Gastroesophageal sphincter (tissue), 4 donors: ENCODE measurements at regions not wholly inside any gene's neighbourhood (a gene's known extent, or its start where the extent isn't known, plus 50 kb on each side); places are given as distances from the start of the nearest gene placed in this dataset.

Experiments used
- ATAC-seq: fragments of 150-250 bp; one replicate; pipeline ENCODE4 v1.9.1; 2016; ENCODE audit warnings: mild to moderate bottlenecking, moderate library complexity
- H3K27ac ChIP-seq, 4 donors: fragments of 200-600 bp; sonication (generic) in 3 of 4; 1 replicate in 3 of 4; 2 replicates in 1 of 4; pipeline ENCODE4 v1.5.1; 2016 to 2019
- H3K27me3 ChIP-seq: fragments of 200-600 bp; sonication (generic); one replicate; pipeline ENCODE4 v1.5.1; 2019
- H3K36me3 ChIP-seq, 2 donors: fragments of 200-600 bp; sonication (generic); one replicate each; pipeline ENCODE4 v1.5.1; 2019; ENCODE audit warnings: control low read depth in 1 of 2
- H3K4me1 ChIP-seq, 3 donors: fragments of 200-600 bp; sonication (generic); 1 replicate in 2 of 3; 2 replicates in 1 of 3; pipeline ENCODE4 v1.5.1; 2016 to 2019; ENCODE audit warnings: control low read depth in 2 of 3
- H3K4me3 ChIP-seq, 2 donors: fragments of 200-600 bp; sonication (generic); one replicate each; pipeline ENCODE4 v1.5.1; 2019; ENCODE audit warnings: mild to moderate bottlenecking in 1 of 2, moderate library complexity in 1 of 2
- H3K9me3 ChIP-seq, 3 donors: fragments of 200-600 bp; sonication (generic); one replicate each; pipeline ENCODE4 v1.5.1; 2017 to 2019; ENCODE audit warnings: control low read depth in 2 of 3
- CTCF ChIP-seq, 4 experiments: fragments of 200-600 bp in 2 of 4; fragments of 450-650 bp in 2 of 4; sonication (generic) in 1 of 4; IDR thresholded peaks; one replicate each; pipeline ENCODE4 v1.5.1; 2017 to 2019; ENCODE audit warnings: antibody characterized with exemption in 4 of 4, mild to moderate bottlenecking in 2 of 4, moderate library complexity in 2 of 4
- EP300 ChIP-seq: sonication (generic); formaldehyde crosslinking; IDR thresholded peaks from one replicate; pipeline ENCODE4 v1.6.1; 2017; ENCODE audit warnings: antibody characterized with exemption, mild to moderate bottlenecking
- POLR2A ChIP-seq, 2 donors: fragments of 450-650 bp; IDR thresholded peaks; one replicate each; pipeline ENCODE4 v1.6.1; 2017; ENCODE audit warnings: antibody characterized with exemption in 2 of 2, mild to moderate bottlenecking in 2 of 2, moderate library complexity in 1 of 2
- POLR2AphosphoS5 ChIP-seq: sonication (generic); formaldehyde crosslinking; IDR thresholded peaks from one replicate; pipeline ENCODE4 v1.6.1; 2017; ENCODE audit warnings: antibody characterized with exemption
- WGBS, 2 donors: methylation state at CpG; one replicate each; pipeline ENCODE4 v1.1.5; 2018; ENCODE audit warnings: low coverage in 1 of 2; 5-methylcytosine and 5-hydroxymethylcytosine counted together

DNA sequence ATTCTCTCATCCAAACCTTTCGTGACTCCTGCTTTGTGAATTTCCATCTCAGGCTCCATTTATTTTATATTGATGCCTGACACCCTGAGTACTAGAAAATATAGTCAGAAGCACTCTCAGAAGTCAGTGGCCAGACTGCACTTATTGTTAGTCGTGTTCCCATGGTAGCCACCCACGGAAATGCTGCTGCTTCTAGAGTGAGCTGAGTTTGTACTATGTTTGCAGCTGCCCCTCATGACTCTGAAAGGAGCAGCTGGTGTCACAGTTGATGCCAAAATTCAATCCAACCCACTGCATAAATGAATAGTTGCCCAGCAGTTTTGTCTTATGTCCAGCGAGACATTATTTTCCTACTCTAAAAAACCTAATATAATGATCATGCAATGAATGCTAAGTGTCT lies 265.2 kb upstream of the SPHKAP start:
- Histone ChIP-seq H3K27ac (no peak overlapping the region), H3K9me3 (peaks cover 0 to 6% (median 0%) of the 10 kb centered on the region in 3 donors), H3K27me3 (no peaks in the 10 kb centered on the region), H3K4me1 (no peaks in the 10 kb centered on the region), H3K36me3 (no peaks in the 10 kb centered on the region), H3K4me3 (no peak overlapping the region)
- no peak for ATAC-seq
- TF ChIP-seq EP300 (no peak), POLR2AphosphoS5 (no peak), POLR2A (IDR thresholded peaks at IDR 0.05) (no peak), CTCF (IDR thresholded peaks at IDR 0.05) (no peak)
- WGBS, 2 donors, result 43 to 61% methylated on average over 2 to 4 of the region's 4 CpGs

DNA sequence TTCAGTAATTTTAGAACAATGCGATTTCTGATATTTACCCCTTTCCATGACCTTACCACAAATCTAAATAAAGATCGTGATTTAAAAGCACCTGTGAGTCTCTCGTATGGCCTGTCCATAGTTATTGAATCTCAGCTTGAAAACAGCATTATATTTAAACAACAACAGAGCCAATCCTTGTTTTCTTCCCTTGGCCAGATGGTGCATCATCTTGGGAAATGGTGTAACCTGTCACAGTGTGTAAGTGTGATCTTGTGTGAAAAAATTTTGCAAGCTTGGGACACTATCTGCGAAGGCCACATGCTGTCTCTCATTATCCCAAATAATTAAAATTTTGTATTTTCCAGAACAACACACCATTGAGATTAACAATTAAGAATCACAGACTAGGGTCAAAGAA lies 262.7 kb upstream of the SPHKAP start:
- 84 to 87% methylated on average over 4 of the region's 4 CpGs for WGBS, 2 donors
- Histone ChIP-seq H3K27ac (no peak overlapping the region), H3K36me3 (no peaks in the 10 kb centered on the region), H3K27me3 (no peaks in the 10 kb centered on the region), H3K9me3 (peaks cover 0 to 6% (median 0%) of the 10 kb centered on the region in 3 donors), H3K4me3 (no peak overlapping the region), H3K4me1 (no peaks in the 10 kb centered on the region)
- TF ChIP-seq POLR2AphosphoS5 (no peak), POLR2A (IDR thresholded peaks at IDR 0.05) (no peak), EP300 (no peak), CTCF (IDR thresholded peaks at IDR 0.05) (no peak)
- ATAC-seq, result no peak

DNA sequence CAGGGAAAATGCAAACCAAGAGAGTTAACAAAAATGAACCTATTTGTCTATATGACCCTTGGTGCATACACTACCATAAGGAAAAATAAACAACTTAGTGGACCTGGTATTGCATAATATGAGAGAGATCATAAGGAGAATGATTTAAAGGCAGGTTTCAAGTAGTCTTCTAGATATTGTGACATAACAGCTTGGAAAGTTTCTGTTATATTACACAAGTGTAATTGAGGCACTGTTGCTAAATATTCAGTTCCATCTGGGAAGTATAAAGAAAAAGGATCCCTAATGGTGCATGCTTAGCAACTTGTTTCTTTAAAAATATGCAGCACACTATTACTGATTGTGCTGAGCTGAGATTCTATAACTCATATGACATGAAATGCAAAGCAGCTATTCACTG lies 252.2 kb upstream of the SPHKAP start:
- Histone ChIP-seq H3K27me3 (no peaks in the 10 kb centered on the region), H3K9me3 (no peaks in the 10 kb centered on the region), H3K27ac (no peak overlapping the region), H3K4me1 (no peaks in the 10 kb centered on the region), H3K4me3 (no peak overlapping the region), H3K36me3 (no peaks in the 10 kb centered on the region)
- no peak for ATAC-seq
- TF ChIP-seq EP300 (no peak), CTCF (IDR thresholded peaks at IDR 0.05) (no peak), POLR2A (IDR thresholded peaks at IDR 0.05) (no peak), POLR2AphosphoS5 (no peak)

DNA sequence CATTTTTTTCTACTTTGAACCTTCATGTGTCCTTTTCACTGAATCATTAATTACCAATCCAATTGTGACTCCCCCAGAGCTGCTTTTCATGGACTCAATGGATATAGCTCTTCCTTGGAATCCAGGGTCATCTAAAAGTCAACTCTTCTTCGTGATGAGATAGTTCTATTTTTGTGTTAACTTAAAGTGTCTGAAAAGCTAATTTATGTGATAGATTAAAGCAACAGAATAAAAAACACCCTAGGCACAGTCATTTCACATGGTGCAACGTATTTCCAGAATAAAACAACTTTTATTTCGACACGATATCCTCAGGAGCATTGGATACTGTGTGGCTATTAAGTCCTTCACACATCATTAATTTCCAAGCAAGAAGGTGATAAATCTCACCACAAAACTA lies 250.6 kb upstream of the SPHKAP start:
- Histone ChIP-seq H3K4me1 (no peaks in the 10 kb centered on the region), H3K27ac (no peak overlapping the region), H3K27me3 (no peaks in the 10 kb centered on the region), H3K9me3 (peaks cover 0 to 13% (median 0%) of the 10 kb centered on the region in 3 donors), H3K4me3 (no peak overlapping the region), H3K36me3 (no peaks in the 10 kb centered on the region)
- no peak for ATAC-seq
- 19 to 53% methylated on average over 4 of the region's 4 CpGs for WGBS, 2 donors
- TF ChIP-seq CTCF (IDR thresholded peaks at IDR 0.05) (no peak), POLR2A (IDR thresholded peaks at IDR 0.05) (no peak), POLR2AphosphoS5 (no peak), EP300 (no peak)

DNA sequence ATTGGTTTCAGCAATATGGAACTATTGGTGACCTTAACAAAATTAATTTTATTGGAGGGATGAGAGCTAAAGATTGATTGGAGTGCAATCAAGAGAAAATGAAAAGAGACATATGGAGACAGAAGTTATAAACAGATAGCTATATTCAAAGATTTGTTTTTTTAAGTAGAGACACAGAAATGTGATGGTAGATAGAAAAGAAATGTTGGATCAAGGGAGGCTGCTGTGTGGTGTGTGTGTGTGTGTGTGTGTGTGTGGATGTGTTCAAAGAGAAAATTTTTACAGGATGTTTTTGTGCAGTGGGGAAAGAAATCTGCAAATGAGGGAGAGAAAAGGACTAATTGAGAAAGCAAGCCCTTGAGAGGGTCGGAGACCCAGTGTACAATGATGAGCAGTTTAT lies 249.5 kb upstream of the SPHKAP start:
- no peaks in the 10 kb centered on the region for H3K36me3 ChIP-seq
- no peak overlapping the region for H3K4me3 ChIP-seq
- H3K27ac ChIP-seq, result no peak overlapping the region
- H3K27me3 ChIP-seq, result no peaks in the 10 kb centered on the region
- ATAC-seq, result no peak
- H3K9me3 ChIP-seq, result peaks cover 0 to 22% (median 0%) of the 10 kb centered on the region in 3 donors
- no peaks in the 10 kb centered on the region for H3K4me1 ChIP-seq
- WGBS, 2 donors, result 40 to 55% methylated on average over 1 of the region's 1 CpG
- TF ChIP-seq POLR2AphosphoS5 (no peak), CTCF (IDR thresholded peaks at IDR 0.05) (no peak), EP300 (no peak), POLR2A (IDR thresholded peaks at IDR 0.05) (no peak)
